Caco-2 (cell line): ENCODE measurements at regions not wholly inside any gene's neighbourhood (a gene's known extent, or its start where the extent isn't known, plus 50 kb on each side); places are given as distances from the start of the nearest gene placed in this dataset.

Experiments
- BruUV-seq: library from RNA; stranded (reverse); fragments of 400-500 nt; replicated peaks from 2 replicates; lab custom pipeline; 2021; lab: Mats Ljungman, UMichigan
- CTCF ChIA-PET: fragments of 300-600 bp; sonication (Branson Sonifier 250); formaldehyde crosslinking; loops from one replicate; lab custom pipeline; 2022; ENCODE audit warnings: antibody characterized with exemption; lab: Charles Lee
- POLR2A ChIA-PET: fragments of 300-600 bp; sonication (Branson Sonifier 250); formaldehyde crosslinking; loops from one replicate; lab custom pipeline; 2022; ENCODE audit warnings: antibody characterized with exemption; lab: Charles Lee
- DNase-seq, 2 experiments: peaks; one replicate each; pipeline versions ENCODE4 v3.0.0 to v3.0.0-alpha.2; 2020 to 2022
- H3K27me3 ChIP-seq: replicated peaks from 2 replicates; pipeline ENCODE4 v1.6.0; 2011; ENCODE audit warnings: low read length; ENCODE audit not compliant: control insufficient read depth, insufficient read depth
- H3K36me3 ChIP-seq: 2 replicates; pipeline ENCODE4 v1.5.1; 2011; ENCODE audit warnings: low read length; ENCODE audit not compliant: control insufficient read depth, insufficient read depth
- H3K4me1 ChIP-seq: fragments of 250-450 bp; sonication (Bioruptor Pico); 2 replicates; pipeline ENCODE4 v1.5.1; 2020; ENCODE audit warnings: mild to moderate bottlenecking
- H3K4me3 ChIP-seq: 2 replicates; pipeline ENCODE4 v1.5.1; 2011; ENCODE audit warnings: low read depth, mild to moderate bottlenecking, control low read depth, low read length
- H3K9me3 ChIP-seq: fragments of 250-450 bp; sonication (Bioruptor Pico); 2 replicates; pipeline ENCODE4 v1.5.1; 2020; ENCODE audit warnings: mild to moderate bottlenecking, moderate library complexity
- H3K27ac Mint-ChIP-seq: one replicate; pipeline ENCODE4 v1.8.0; 2022; ENCODE audit warnings: mixed read lengths; ENCODE audit not compliant: unreplicated experiment
- H3K27me3 Mint-ChIP-seq: one replicate; pipeline ENCODE4 v1.8.0; 2022; ENCODE audit warnings: mixed read lengths; ENCODE audit not compliant: insufficient read depth, unreplicated experiment
- H3K36me3 Mint-ChIP-seq: one replicate; pipeline ENCODE4 v1.8.0; 2022; ENCODE audit warnings: mild to moderate bottlenecking, mixed read lengths; ENCODE audit not compliant: insufficient read depth, unreplicated experiment
- H3K4me1 Mint-ChIP-seq: one replicate; pipeline ENCODE4 v1.8.0; 2022; ENCODE audit warnings: low read depth, mixed read lengths; ENCODE audit not compliant: unreplicated experiment
- H3K4me3 Mint-ChIP-seq: one replicate; pipeline ENCODE4 v1.8.0; 2022; ENCODE audit warnings: mild to moderate bottlenecking, moderate library complexity, mixed read lengths; ENCODE audit not compliant: unreplicated experiment
- H3K9me3 Mint-ChIP-seq: one replicate; pipeline ENCODE4 v1.8.0; 2022; ENCODE audit warnings: mixed read lengths; ENCODE audit not compliant: unreplicated experiment
- intact Hi-C: fragments of 100-400 bp; cut with micrococcal nuclease; formaldehyde crosslinking; loops from one replicate; pipeline ENCODE4 v1.10.0; 2022; ENCODE audit not compliant: unreplicated experiment
- TF ChIP-seq, protein P1 (sequence below), 2 experiments: fragments of 200-600 bp in 1 of 2; IDR thresholded peaks; 1 replicate in 1 of 2; 2 replicates in 1 of 2; pipeline versions ENCODE4 v1.5.1 to v1.8.0; 2011 to 2022; ENCODE audit warnings: antibody characterized with exemption in 1 of 2, control low read depth in 1 of 2, inconsistent platforms in 1 of 2, low read depth in 1 of 2, low read length in 1 of 2, mild to moderate bottlenecking in 1 of 2, moderate library complexity in 1 of 2; ENCODE audit not compliant: insufficient read depth in 1 of 2, severe bottlenecking in 1 of 2, unreplicated experiment in 1 of 2

- Mint-ChIP-seq H3K9me3 (no peaks in the 10 kb centered on the region), H3K36me3 (no peaks in the 10 kb centered on the region), H3K4me1 (no peaks in the 10 kb centered on the region), H3K27me3 (no peaks in the 10 kb centered on the region), H3K4me3 (no peak overlapping the region), H3K27ac (no peak overlapping the region)
- Histone ChIP-seq H3K4me3 (no peak overlapping the region), H3K4me1 (no peaks in the 10 kb centered on the region), H3K9me3 (no peaks in the 10 kb centered on the region), H3K36me3 (no peaks in the 10 kb centered on the region), H3K27me3 (no peaks in the 10 kb centered on the region)
- TF ChIP-seq, protein P1, sequence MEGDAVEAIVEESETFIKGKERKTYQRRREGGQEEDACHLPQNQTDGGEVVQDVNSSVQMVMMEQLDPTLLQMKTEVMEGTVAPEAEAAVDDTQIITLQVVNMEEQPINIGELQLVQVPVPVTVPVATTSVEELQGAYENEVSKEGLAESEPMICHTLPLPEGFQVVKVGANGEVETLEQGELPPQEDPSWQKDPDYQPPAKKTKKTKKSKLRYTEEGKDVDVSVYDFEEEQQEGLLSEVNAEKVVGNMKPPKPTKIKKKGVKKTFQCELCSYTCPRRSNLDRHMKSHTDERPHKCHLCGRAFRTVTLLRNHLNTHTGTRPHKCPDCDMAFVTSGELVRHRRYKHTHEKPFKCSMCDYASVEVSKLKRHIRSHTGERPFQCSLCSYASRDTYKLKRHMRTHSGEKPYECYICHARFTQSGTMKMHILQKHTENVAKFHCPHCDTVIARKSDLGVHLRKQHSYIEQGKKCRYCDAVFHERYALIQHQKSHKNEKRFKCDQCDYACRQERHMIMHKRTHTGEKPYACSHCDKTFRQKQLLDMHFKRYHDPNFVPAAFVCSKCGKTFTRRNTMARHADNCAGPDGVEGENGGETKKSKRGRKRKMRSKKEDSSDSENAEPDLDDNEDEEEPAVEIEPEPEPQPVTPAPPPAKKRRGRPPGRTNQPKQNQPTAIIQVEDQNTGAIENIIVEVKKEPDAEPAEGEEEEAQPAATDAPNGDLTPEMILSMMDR (IDR thresholded peaks at IDR 0.05; ENCODE audit: insufficient read depth in 1 of 2, low read depth in 1 of 2, low read length in 1 of 2, severe bottlenecking in 1 of 2, unreplicated experiment in 1 of 2) = no peak
- no TSS peak for BruUV-seq
- intact Hi-C loops = no loop called here
- ChIA-PET POLR2A (no interaction called here), CTCF (no interaction called here)
- no peak for DNase-seq
These were observed 934.8 kb upstream of the GYPC start for GRCh38 chr2:125721072-125721721.

GRCh38 chr2:125730921-125731320 is 925.0 kb upstream of the GYPC start:
- no peak overlapping the region for H3K27ac Mint-ChIP-seq
- H3K36me3 Mint-ChIP-seq = no peaks in the 10 kb centered on the region
- no peak overlapping the region for H3K4me3 Mint-ChIP-seq
- no TSS peak for BruUV-seq
- Histone ChIP-seq H3K36me3 (no peaks in the 10 kb centered on the region), H3K9me3 (no peaks in the 10 kb centered on the region), H3K4me1 (peaks cover 6% of the 10 kb centered on the region; the same call in 1 of the 2 replicates), H3K4me3 (no peak overlapping the region), H3K27me3 (no peaks in the 10 kb centered on the region)
- H3K27me3 Mint-ChIP-seq = no peaks in the 10 kb centered on the region
- POLR2A ChIA-PET = no interaction called here
- intact Hi-C loops = no loop called here
- TF ChIP-seq, protein P1 (IDR thresholded peaks at IDR 0.05; ENCODE audit: insufficient read depth in 1 of 2, low read depth in 1 of 2, low read length in 1 of 2, severe bottlenecking in 1 of 2, unreplicated experiment in 1 of 2) = no peak
- H3K9me3 Mint-ChIP-seq = peaks cover 23% of the 10 kb centered on the region
- CTCF ChIA-PET = no interaction called here
- H3K4me1 Mint-ChIP-seq = peaks cover 6% of the 10 kb centered on the region
- peak in 1 of 2 experiments; percentile 7 for DNase-seq

DNA sequence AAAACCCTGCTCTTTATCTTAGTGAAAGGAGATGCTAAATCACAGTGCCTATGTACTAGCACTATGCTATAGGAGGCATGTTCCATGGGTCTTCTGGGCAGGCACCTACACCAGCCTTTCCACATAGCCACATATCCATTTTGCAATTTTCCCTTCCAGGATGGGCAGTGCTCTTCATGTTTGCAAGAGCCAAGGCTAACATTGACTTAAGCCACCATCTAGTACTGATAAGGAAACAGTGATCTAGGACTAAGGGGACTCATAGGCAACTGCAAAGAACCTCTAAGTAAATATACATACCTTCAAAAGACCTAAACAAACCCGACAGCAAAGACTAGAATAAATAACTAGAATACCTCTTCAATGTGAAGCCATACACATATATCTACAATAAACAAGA is 919.7 kb upstream of the GYPC start:
- no TSS peak for BruUV-seq
- Mint-ChIP-seq H3K36me3 (no peaks in the 10 kb centered on the region), H3K4me1 (peaks cover 2% of the 10 kb centered on the region), H3K27me3 (no peaks in the 10 kb centered on the region), H3K9me3 (peaks cover 53% of the 10 kb centered on the region), H3K27ac (no peak overlapping the region), H3K4me3 (no peak overlapping the region)
- TF ChIP-seq, protein P1 (IDR thresholded peaks at IDR 0.05; ENCODE audit: insufficient read depth in 1 of 2, low read depth in 1 of 2, low read length in 1 of 2, severe bottlenecking in 1 of 2, unreplicated experiment in 1 of 2) = no peak
- Histone ChIP-seq H3K36me3 (no peaks in the 10 kb centered on the region), H3K4me3 (no peak overlapping the region), H3K27me3 (no peaks in the 10 kb centered on the region), H3K4me1 (peaks cover 5% of the 10 kb centered on the region; the same call in 1 of the 2 replicates), H3K9me3 (peaks cover 11% of the 10 kb centered on the region)
- ChIA-PET CTCF (no interaction called here), POLR2A (no interaction called here)
- intact Hi-C loops = no loop called here
- DNase-seq = peak in 1 of 2 experiments; percentile 31
